Kidney glomerular epithelial cell (primary cell): ENCODE measurements at regions not wholly inside any gene's neighbourhood (a gene's known extent, or its start where the extent isn't known, plus 50 kb on each side); places are given as distances from the start of the nearest gene placed in this dataset.
"Not testable (repeated sequence)": the region's sequence is repeated elsewhere in the genome, so short reads cannot be mapped to it uniquely, and the experiment has no call there.

ENCODE experiments used
- DNase-seq: peaks from one replicate; lab custom pipeline; 2025; lab: John Stamatoyannopoulos, UW

GRCh38 chr13:61138857-61139256 is 276.8 kb downstream of the PCDH20 start:
- no peak for DNase-seq

DNA sequence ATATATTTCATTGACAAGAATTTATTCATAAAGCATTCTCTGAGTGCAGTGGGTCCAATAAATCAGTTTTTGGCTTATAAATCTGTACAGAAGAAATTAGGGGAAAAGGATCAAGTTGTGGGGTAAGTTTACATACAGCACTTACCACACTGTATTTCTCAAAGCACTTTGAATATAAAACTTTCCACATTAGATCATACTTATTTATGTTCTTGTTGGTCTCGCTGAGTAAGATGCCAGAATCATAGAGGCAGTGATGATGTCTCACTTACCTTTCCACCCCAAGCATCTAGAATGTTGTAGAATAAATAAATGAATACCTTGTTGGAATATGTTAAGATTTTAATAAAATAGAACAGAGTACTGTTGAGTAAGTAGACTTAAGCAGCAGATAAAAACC is 279.1 kb downstream of the PCDH20 start:
- no peak for DNase-seq

DNA sequence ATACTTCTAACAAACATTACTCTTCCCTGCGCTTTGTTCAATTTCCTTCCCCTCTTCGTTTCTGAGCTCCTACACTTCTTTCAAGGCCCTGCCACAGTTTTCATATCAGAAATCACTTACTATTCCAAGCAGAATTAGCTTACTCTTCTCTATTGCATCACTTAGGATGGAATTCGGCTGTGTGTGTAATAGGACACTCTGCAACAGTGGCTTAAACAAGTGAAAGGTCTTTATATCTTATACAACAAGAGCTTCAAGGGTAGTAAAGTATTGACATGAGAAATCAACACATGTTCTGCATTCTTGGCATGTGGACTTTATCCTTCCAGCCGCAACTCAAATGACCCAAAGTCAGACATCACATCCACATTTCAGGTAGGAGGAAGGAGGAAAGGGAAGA is 279.6 kb downstream of the PCDH20 start:
- no peak for DNase-seq

GRCh38 chr13:61135583-61135982 is 280.1 kb downstream of the PCDH20 start:
- no peak for DNase-seq

DNA sequence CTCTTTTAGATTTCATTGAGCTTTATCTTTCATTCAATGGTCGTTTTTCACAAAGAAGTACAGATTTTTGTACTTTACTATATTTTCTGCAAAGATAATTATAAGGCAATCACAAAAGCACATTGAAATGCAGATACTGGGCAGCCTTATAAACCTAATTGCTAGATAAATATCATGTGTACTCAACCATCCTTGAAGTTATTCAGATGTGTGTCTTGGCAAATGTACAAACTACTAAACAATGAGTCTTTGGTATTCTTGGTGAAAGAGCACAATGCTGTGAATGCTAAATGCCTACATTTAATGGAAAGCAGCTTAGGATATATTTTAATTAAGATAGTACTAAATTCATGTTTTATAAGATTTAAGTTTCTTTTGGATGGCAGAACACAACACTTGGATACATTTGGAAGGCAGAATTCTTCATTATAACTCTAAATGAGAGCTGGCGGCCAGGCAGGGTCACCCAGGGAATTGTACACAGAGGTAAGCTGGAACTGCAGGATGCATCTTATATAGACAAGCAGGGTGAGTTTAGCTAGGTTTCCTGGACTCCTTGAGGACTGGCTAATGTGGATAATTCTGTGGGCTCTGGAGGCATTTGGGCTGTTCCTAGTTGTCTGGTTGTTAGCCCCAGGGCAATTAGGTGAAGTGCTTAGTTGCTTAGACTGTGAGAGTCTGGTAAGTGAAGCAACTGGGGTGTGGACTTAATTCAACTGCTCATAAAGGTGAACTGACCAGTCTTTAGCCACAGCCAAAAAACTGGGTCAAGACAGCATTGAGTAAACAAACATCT is 286.6 kb downstream of the PCDH20 start:
- DNase-seq, result peak; percentile 46

GRCh38 chr13:61123538-61124289 is 291.9 kb downstream of the PCDH20 start:
- DNase-seq, result no peak

GRCh38 chr13:61113140-61113658 is 302.4 kb downstream of the PCDH20 start:
- DNase-seq, result no peak

- no peak for DNase-seq
Observed at GRCh38 chr13:61111529-61111928, 304.1 kb downstream of the PCDH20 start.

DNA sequence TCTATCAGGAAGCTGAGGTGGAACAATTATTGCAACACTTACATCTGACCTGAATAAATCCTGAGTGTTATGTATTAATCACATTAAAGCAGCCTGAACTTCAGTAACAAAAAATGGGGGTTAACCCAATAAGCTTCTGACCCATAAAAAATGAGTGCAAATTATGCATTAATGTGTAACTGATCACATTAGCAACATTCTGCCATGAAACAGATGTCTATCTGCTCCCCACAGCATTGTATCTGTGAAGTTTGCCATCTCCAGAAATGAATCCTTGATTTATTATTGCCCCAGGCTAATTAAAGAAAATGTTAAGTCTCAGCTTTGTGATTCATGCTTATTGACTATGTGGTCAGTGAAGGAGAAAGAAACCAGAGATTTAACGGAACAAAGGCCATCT is 304.9 kb downstream of the PCDH20 start:
- DNase-seq, result no peak

GRCh38 chr13:61109741-61110140 is 305.9 kb downstream of the PCDH20 start:
- DNase-seq, result no peak

- no peak for DNase-seq
Observed at GRCh38 chr13:61107989-61108388, 307.7 kb downstream of the PCDH20 start.

DNA sequence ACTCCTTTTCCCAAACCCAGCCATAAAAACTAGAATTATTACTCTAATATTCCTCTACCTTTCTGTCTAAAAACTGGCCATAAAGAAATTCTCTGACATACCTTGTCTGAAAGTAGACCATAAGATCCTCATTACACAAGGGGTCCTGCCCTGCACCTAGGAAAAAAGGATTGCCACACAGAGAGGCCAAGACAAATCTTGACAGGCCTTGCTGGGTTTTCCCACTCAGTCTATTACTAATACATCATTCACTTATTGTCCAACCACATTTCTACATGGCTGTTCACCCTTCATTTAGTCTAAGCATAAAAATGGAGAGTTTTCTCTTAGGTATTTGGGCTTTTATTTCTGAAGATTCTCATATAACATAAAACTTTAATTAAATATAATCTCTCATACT is 319.8 kb downstream of the PCDH20 start:
- no peak for DNase-seq

GRCh38 chr13:61094865-61095264 is 320.8 kb downstream of the PCDH20 start:
- no peak for DNase-seq

DNA sequence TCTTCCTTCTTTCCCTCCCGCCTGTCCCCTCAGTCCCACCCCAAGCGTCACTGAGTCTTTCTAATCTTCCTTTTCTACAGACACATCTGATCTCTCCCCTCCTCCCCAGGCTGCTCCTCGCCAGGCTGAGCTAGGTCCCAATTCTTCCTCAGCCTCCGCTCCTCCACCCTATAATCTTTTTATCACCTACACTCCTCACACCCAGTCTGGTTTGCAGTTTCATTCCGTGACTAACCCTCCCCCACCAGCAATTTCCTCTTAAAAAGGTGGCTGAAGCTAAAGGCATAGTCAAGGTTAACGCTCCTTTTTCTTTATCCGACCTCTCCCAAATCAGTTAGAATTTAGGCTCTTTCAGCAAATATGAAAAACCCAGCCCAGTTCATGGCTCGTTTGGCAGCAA is 325.8 kb downstream of the PCDH20 start:
- DNase-seq, result not testable (repeated sequence)

GRCh38 chr13:61086087-61086486 is 329.6 kb downstream of the PCDH20 start:
- no peak for DNase-seq

GRCh38 chr13:61084988-61085387 is 330.7 kb downstream of the PCDH20 start:
- no peak for DNase-seq

DNA sequence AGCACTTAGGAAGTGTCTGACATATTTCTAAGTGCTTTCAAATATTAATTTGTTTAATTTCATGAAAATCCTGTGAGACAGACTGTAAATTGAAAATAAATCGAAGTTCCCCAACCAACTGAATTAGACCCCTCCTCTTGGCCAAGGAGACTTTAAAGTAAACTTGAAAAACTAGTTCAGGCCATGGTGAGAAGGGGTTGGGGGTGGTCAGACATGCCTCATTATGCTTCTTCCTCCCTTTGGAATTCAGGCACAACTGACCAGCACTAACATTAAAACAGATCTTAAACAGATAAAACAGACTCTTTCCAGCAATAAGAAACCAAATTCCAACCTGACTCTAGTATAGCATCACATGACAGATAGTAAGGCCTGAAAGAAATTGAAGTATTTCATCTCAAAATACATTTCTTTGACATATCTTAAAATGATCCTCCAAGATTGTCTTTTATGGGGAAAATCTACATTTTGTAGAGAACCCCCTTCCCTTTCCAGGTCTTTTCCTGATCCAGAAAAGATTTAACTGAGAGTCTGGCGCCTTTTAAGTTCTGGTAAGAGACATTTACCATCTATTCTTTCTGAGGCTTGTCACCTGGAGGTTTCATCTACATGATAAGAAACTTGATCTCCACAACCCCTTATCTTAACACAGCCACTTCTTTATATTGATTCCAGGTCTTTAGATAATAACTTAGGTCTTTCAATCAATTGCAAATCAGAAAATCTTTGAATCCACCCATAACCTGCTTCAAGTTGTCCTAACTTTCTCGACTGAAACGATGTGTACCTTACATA is 336.5 kb downstream of the PCDH20 start:
- no peak for DNase-seq

- DNase-seq, result no peak
Observed at GRCh38 chr13:61052175-61052574, 363.5 kb downstream of the PCDH20 start.

GRCh38 chr13:61045251-61045650 is 370.4 kb downstream of the PCDH20 start:
- no peak for DNase-seq

DNA sequence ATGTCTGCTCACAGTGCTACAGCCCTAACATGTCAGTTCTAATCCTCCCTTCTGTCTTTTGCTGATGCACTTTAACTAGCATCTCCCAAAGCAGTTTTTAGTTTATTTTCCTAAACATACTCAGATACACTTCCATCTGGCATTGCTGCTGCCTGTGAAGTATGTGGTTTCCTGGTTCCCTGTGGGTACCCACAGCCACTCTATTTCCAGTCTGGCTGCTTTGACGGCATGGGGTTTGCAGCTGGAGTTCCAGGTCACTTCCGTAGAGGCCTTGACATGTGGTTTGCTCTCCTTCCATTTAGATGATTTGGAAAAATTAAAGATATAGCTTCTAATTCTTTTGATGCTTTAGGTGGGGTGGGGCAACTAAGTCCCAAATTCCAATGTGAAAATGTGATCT is 375.5 kb downstream of the PCDH20 start:
- no peak for DNase-seq

DNA sequence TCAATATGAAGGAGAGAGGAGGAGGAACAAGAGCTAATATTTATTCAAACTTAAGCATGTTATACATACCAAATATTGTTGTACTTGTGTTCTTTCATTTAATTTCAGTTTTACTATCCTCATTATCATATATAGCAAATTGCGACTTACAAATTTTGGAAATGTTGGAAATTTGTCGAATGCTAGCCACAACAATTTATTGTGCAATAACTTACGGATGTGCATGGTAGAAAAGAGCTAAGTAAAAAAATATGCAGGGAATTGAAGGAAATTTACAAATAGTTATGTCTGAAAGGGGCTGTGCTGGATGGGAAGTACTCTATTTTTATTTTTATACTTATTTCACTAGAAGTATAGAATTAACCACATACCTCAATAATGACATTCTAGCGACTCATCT is 376.3 kb downstream of the PCDH20 start:
- DNase-seq, result no peak

GRCh38 chr13:61036715-61037114 is 378.9 kb downstream of the PCDH20 start:
- no peak for DNase-seq
